Upper lobe of right lung (tissue), 1 donor: ENCODE measurements at regions not wholly inside any gene's neighbourhood (a gene's known extent, or its start where the extent isn't known, plus 50 kb on each side); places are given as distances from the start of the nearest gene placed in this dataset.

ENCODE experiments used
- ATAC-seq: fragments of 200-7000 bp; cut with Tn5 transposase; one replicate; pipeline ENCODE4 v1.9.1; 2020; ENCODE audit warnings: mild to moderate bottlenecking, moderate library complexity
- DNase-seq: peaks from one replicate; pipeline ENCODE4 v3.0.0-alpha.2; 2020
- H3K27ac ChIP-seq: fragments of 200-600 bp; one replicate; pipeline ENCODE4 v1.8.0; 2022
- H3K27me3 ChIP-seq: fragments of 200-600 bp; one replicate; pipeline ENCODE4 v1.8.0; 2022; ENCODE audit warnings: mild to moderate bottlenecking
- H3K36me3 ChIP-seq: fragments of 200-600 bp; one replicate; pipeline ENCODE4 v1.8.0; 2022
- H3K4me1 ChIP-seq: fragments of 200-600 bp; one replicate; pipeline ENCODE4 v1.8.0; 2022
- H3K4me3 ChIP-seq: fragments of 200-600 bp; one replicate; pipeline ENCODE4 v1.8.0; 2022; ENCODE audit warnings: mild to moderate bottlenecking
- H3K9me3 ChIP-seq: fragments of 200-600 bp; one replicate; pipeline ENCODE4 v1.8.0; 2022
- intact Hi-C: fragments of 100-400 bp; cut with DNase I; formaldehyde crosslinking; loops from one replicate; pipeline ENCODE4 v1.11.0; 2022
- TF ChIP-seq, protein P1 (sequence below): fragments of 200-600 bp; IDR thresholded peaks from one replicate; pipeline ENCODE4 v1.8.0; 2022; ENCODE audit warnings: antibody characterized with exemption
- donor health status: DM: no; HTN: yes; CAD: no; lungs with severe emphysema.

DNA sequence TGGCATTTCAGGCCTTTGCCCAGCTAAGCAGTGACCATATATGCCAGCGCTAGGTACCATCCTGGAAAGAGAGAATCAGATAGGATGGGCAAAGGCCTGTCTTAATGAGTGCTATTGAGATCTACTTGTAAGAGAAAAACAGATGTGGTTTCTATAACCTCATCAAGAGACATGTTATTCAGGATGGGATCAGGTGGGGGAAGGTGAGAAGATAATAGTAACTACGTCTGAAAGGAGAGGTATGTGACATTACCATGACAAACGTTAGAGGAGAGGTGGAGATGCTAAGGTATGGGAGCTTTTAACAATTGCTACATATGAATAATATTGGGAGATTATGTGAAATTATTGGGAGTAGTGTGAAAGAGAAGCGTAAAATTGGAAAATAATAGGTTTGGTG lies 204.2 kb upstream of the PLXNA2 start:
- intact Hi-C loops = no loop called here
- no peaks in the 10 kb centered on the region for H3K4me1 ChIP-seq
- TF ChIP-seq, protein P1, sequence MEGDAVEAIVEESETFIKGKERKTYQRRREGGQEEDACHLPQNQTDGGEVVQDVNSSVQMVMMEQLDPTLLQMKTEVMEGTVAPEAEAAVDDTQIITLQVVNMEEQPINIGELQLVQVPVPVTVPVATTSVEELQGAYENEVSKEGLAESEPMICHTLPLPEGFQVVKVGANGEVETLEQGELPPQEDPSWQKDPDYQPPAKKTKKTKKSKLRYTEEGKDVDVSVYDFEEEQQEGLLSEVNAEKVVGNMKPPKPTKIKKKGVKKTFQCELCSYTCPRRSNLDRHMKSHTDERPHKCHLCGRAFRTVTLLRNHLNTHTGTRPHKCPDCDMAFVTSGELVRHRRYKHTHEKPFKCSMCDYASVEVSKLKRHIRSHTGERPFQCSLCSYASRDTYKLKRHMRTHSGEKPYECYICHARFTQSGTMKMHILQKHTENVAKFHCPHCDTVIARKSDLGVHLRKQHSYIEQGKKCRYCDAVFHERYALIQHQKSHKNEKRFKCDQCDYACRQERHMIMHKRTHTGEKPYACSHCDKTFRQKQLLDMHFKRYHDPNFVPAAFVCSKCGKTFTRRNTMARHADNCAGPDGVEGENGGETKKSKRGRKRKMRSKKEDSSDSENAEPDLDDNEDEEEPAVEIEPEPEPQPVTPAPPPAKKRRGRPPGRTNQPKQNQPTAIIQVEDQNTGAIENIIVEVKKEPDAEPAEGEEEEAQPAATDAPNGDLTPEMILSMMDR = no peak
- ATAC-seq (no peak), DNase-seq (no peak)
- no peak overlapping the region for H3K4me3 ChIP-seq
- no peaks in the 10 kb centered on the region for H3K27me3 ChIP-seq
- H3K9me3 ChIP-seq = no peaks in the 10 kb centered on the region
- H3K36me3 ChIP-seq = no peaks in the 10 kb centered on the region
- no peak overlapping the region for H3K27ac ChIP-seq

DNA sequence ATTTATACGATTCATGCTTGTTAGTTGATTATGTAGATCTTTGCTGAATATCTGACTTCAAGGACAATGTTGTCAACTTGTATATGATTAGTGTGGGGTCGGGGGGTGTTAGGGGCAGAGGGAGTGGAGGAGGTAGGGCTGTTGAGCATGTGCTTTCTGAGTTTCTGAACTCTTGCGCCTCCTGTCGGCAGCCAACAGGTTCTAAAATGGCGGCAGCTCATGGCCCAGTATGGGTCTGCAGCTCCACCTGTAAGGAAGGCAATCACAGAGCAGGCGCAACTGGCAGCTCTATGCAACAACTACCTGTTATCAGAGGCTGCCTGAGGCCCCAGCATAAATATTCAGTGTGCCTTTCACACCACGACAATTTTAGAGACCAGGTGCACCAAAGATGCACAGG lies 205.8 kb upstream of the PLXNA2 start:
- no peaks in the 10 kb centered on the region for H3K9me3 ChIP-seq
- no peak overlapping the region for H3K27ac ChIP-seq
- DNase-seq = no peak
- H3K36me3 ChIP-seq = no peaks in the 10 kb centered on the region
- no peak overlapping the region for H3K4me3 ChIP-seq
- H3K27me3 ChIP-seq = no peaks in the 10 kb centered on the region
- ATAC-seq = no peak
- intact Hi-C loops = no loop called here
- TF ChIP-seq, protein P1 = no peak
- no peaks in the 10 kb centered on the region for H3K4me1 ChIP-seq

DNA sequence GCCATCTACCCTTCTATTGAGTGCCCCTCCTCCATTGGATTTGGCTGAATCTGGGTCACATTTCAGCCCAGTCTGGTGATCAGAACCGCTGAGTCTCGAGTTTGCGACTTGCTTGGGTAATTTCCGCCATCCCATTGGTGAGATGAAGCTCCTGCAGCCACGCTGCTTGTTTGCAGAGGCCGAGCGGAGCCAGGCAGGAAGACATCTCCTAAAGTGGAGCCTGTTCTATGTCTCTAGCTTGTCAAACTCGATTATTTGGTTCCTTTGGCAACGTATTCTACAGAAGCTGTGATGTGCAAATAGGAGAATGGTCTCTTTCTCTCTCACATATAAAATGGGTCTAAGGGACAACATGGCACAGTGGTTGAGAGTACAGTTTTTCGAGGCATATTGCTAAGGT lies 206.8 kb upstream of the PLXNA2 start:
- Histone ChIP-seq H3K27ac (no peak overlapping the region), H3K4me3 (no peak overlapping the region), H3K9me3 (no peaks in the 10 kb centered on the region), H3K4me1 (no peaks in the 10 kb centered on the region), H3K36me3 (no peaks in the 10 kb centered on the region), H3K27me3 (no peaks in the 10 kb centered on the region)
- DNase-seq = no peak
- intact Hi-C loops = no loop called here
- ATAC-seq = no peak
- TF ChIP-seq, protein P1 = no peak

DNA sequence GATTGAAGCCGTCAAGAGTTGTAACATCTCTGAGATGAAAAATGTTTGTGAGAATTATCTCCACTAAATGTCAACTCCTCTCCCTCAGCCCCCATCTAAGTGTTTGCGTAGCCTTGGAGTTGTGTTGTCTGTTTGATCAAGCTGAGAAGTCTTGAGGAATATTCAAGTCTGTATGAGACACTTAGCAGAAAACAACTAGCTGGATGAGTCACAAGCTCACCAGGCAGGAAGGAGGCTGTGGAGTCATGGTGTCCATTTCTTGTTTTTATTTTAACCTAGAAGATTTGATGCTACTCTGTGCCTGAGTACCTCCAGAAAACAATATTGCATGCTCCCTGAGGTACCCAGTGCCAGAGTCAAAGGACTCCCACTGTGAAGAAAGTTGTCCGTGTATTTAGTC lies 211.6 kb upstream of the PLXNA2 start:
- H3K4me3 ChIP-seq = no peak overlapping the region
- TF ChIP-seq, protein P1 = no peak
- ATAC-seq (no peak), DNase-seq (no peak)
- H3K27ac ChIP-seq = no peak overlapping the region
- H3K4me1 ChIP-seq = no peaks in the 10 kb centered on the region
- no peaks in the 10 kb centered on the region for H3K36me3 ChIP-seq
- intact Hi-C loops = no loop called here
- no peaks in the 10 kb centered on the region for H3K9me3 ChIP-seq
- no peaks in the 10 kb centered on the region for H3K27me3 ChIP-seq

DNA sequence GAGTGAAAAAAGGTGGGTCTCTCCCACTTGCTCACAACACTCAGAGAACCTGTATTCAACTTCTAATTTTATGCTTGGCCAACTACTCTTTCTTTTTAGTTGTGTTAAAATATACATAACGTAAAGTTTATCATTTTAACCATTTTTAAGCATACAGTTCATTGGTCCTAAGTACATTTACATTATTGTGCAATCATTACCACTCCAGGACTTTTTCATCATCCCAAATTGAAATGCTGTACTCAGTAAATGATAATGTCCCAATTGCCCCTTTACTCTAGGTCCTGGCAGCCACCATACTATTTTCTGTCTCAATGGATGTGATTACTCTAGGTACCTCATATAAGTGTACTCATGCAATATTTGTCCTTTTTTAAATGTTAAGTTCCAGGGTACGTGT lies 212.3 kb upstream of the PLXNA2 start:
- no peaks in the 10 kb centered on the region for H3K4me1 ChIP-seq
- H3K9me3 ChIP-seq = no peaks in the 10 kb centered on the region
- no peak overlapping the region for H3K27ac ChIP-seq
- intact Hi-C loops = no loop called here
- no peaks in the 10 kb centered on the region for H3K36me3 ChIP-seq
- H3K4me3 ChIP-seq = no peak overlapping the region
- no peak for DNase-seq
- no peaks in the 10 kb centered on the region for H3K27me3 ChIP-seq
- no peak for ATAC-seq
- TF ChIP-seq, protein P1 = no peak

DNA sequence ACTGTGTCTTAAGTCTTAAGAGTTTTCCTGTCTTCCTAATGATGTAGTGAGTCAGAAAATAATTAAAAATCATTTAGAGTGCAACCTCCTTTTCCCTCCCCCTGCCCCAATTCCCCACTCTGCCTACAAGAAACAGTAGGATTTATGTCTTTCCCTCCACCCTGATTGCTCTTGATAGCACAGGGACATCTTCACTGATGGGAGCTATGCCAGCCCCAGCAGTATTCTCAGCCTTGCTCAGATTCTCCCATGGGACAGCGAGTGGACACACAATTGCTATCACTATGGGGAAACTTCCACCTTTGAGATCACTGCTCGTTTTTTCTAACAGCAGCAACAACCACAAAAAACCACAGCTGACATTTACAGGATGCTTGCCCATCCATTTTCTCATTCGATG lies 216.6 kb upstream of the PLXNA2 start:
- ATAC-seq (no peak), DNase-seq (no peak)
- intact Hi-C loops = no loop called here
- Histone ChIP-seq H3K4me1 (no peaks in the 10 kb centered on the region), H3K4me3 (no peak overlapping the region), H3K9me3 (no peaks in the 10 kb centered on the region), H3K27ac (no peak overlapping the region), H3K27me3 (no peaks in the 10 kb centered on the region), H3K36me3 (no peaks in the 10 kb centered on the region)
- TF ChIP-seq, protein P1 = no peak
